GM18951 (cell line): ENCODE measurements at regions not wholly inside any gene's neighbourhood (a gene's known extent, or its start where the extent isn't known, plus 50 kb on each side); places are given as distances from the start of the nearest gene placed in this dataset.

Experiments
- POLR2A ChIP-seq: IDR thresholded peaks from 4 replicates; pipeline ENCODE4 v1.6.1; 2011; ENCODE audit warnings: mild to moderate bottlenecking; ENCODE audit not compliant: insufficient read length, insufficient read depth; ENCODE audit errors: extremely low read depth
- in situ Hi-C: fragments of 300-500 bp; cut with MboI; formaldehyde crosslinking; loops from one replicate; pipeline ENCODE4 v1.12.0; 2022; ENCODE audit warnings: low sequenced_read_pairs, mixed read lengths, inconsistent platforms; ENCODE audit not compliant: unreplicated experiment

GRCh38 chr5:152606776-152607364, 201.8 kb upstream of the NMUR2 start:
- in situ Hi-C loops, result no loop called here
- TF ChIP-seq POLR2A, result no peak

GRCh38 chr5:152607401-152608160, 202.5 kb upstream of the NMUR2 start:
- no peak for TF ChIP-seq POLR2A
- in situ Hi-C loops, result no loop called here

- in situ Hi-C loops, result no loop called here
- TF ChIP-seq POLR2A, result no peak
These were observed 203.4 kb upstream of the NMUR2 start for GRCh38 chr5:152608458-152608857.

- TF ChIP-seq POLR2A, result no peak
- in situ Hi-C loops, result no loop called here
These were observed 214.7 kb upstream of the NMUR2 start for GRCh38 chr5:152619756-152620155.

- TF ChIP-seq POLR2A, result no peak
- in situ Hi-C loops, result no loop called here
These were observed 217.5 kb upstream of the NMUR2 start for GRCh38 chr5:152622628-152623027.

GRCh38 chr5:152623951-152624350, 218.9 kb upstream of the NMUR2 start:
- TF ChIP-seq POLR2A, result no peak
- in situ Hi-C loops, result no loop called here

- TF ChIP-seq POLR2A, result no peak
- in situ Hi-C loops, result no loop called here
These were observed 220.6 kb upstream of the NMUR2 start for GRCh38 chr5:152625696-152626095.

- in situ Hi-C loops, result no loop called here
- TF ChIP-seq POLR2A, result no peak
These were observed 226.1 kb upstream of the NMUR2 start for GRCh38 chr5:152631221-152631620.

- in situ Hi-C loops, result no loop called here
- no peak for TF ChIP-seq POLR2A
These were observed 227.3 kb upstream of the NMUR2 start for GRCh38 chr5:152632360-152632759.

- in situ Hi-C loops, result no loop called here
- no peak for TF ChIP-seq POLR2A
These were observed 229.5 kb upstream of the NMUR2 start for GRCh38 chr5:152634586-152634985.

- in situ Hi-C loops, result no loop called here
- no peak for TF ChIP-seq POLR2A
These were observed 234.0 kb upstream of the NMUR2 start for GRCh38 chr5:152638996-152639552.

- in situ Hi-C loops, result no loop called here
- TF ChIP-seq POLR2A, result no peak
These were observed 237.1 kb upstream of the NMUR2 start for GRCh38 chr5:152641970-152642805.

- TF ChIP-seq POLR2A, result no peak
- in situ Hi-C loops, result no loop called here
These were observed 237.8 kb upstream of the NMUR2 start for GRCh38 chr5:152642880-152643279.
